ENCODE measurements at regions not wholly inside any gene's neighbourhood (a gene's known extent, or its start where the extent isn't known, plus 50 kb on each side); places are given as distances from the start of the nearest gene placed in this dataset.

DNA sequence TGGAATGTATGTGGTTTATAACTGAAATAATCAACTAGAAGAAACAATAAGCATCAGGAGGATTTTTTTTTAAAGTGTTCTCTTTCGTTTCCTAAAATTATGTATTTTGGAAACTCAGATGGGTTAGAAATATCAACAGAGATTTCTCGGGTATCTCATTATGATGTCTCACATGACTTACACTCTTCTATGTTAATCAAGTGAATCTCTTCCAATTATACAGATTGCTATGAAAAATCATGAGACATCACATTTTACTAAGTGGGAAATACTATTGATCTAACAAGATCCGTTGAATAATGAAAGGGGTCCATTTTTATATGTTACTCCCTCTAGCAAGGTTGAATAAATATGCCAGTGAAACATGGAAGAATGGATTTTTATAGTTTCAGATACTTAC, 54.7 kb upstream of the NRIP1 start:
- no peak for DNase-seq

DNA sequence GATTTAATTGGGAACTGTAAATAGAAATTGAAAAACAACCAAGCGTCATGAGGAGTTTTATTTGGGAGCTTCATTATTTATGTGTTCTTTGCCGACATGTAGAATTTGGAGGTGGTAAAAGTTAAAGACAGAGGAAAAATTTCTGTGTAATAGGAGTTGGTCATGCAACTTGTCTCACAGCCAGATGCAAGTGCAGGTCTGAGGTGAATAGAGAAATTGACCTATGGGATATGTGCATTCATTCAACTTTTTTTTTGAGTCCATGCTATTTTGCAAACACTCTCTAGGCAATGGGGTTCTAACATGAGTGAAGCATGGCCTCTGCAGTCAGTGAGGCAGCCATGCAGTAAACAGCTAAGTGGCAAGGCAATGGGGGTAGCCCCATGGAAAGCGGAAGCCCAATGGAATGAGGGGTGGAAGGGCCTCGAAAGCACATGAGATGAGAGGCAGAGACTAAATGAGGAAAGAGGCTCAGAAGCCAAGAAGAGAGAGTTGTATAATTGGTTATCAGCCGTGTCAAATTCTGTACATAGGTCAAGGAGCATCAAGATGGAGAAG, 56.4 kb upstream of the NRIP1 start:
- no peak for DNase-seq

GRCh38 chr21:15121655-15122120, 56.9 kb upstream of the NRIP1 start:
- no peak for DNase-seq

DNA sequence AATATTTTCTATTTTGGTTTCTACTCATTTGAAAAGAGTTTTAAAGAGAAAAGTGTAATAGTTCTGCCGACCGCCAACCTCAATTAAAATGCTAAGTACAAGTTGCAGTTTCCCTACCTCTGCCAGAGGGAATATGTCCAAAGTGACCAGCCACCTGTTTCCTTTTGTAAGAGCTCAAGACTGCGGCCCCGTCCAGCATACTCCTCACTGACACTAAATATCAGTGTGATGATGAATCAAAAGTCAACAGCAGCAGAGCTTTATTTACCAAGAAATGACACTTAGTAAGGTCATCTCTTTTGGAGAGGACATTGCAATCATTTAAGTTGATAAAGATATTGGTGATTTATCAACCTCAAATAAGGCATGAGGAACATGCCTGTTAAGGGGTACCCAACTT, 57.4 kb upstream of the NRIP1 start:
- no peak for DNase-seq

- no peak for DNase-seq
Observed at GRCh38 chr21:15124731-15125130, 59.9 kb upstream of the NRIP1 start.

- no peak for DNase-seq
Observed at GRCh38 chr21:15126948-15127347, 62.1 kb upstream of the NRIP1 start.

- no peak for DNase-seq
Observed at GRCh38 chr21:15127437-15127836, 62.6 kb upstream of the NRIP1 start.

GRCh38 chr21:15128267-15128666, 63.5 kb upstream of the NRIP1 start:
- no peak for DNase-seq

DNA sequence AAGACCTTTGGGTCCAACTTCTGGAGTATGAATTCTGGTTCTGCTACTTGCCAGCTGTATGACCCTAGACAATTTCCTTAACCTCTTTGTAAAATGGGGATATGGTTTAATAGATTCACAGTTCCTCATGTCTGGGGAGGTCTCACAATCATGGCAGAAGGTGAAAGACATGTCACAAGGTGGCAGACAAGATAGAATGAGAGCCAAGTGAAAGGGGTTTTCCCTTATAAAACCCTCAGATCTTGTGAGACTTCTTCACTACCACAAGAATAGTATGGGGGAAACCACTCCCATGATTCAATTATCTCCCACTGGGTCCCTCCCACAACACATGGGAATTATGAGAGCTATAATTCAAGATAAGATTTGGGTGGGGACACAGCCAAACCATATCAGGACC, 63.9 kb upstream of the NRIP1 start:
- peak; percentile 29 for DNase-seq

DNA sequence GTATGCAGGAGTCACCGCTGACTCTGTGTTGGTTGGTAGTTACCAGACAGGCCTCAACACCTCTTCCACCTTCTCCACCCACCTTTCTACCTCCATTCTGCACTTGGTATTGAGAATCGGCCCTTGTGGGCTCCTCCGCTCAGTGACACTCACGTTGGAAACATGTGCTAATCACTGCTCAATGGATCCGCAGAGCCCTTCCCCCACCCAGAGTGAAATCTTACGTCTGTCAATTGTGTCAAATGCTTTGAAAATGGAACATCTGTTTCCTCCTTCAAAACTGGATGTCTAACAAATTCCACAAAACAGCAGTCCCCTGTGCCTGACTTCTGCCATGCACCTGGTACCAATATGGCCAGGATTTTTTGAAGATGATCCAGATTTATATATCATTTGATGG, 65.5 kb upstream of the NRIP1 start:
- no peak for DNase-seq

DNA sequence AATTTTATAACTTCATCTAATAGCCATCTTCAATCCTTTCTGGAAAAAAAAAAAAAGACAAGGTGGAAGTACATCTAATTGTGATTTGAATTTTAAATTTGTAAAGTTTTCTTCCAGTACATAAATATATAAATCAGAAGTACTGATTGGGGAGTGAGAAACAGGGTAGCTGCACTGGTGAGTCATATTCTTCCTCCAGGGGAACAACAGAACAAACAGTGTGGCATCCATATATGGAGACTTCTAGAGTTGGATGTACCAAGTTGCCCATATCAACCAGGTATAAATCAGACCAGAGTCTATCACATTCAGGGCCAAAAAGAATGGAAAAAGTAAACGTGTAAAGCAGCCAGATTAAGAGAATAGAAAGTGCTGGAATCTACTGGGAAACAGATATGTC, 66.0 kb upstream of the NRIP1 start:
- DNase-seq = no peak

GRCh38 chr21:15132781-15133180, 68.0 kb upstream of the NRIP1 start:
- DNase-seq = no peak

GRCh38 chr21:15134701-15135470, 70.1 kb upstream of the NRIP1 start:
- DNase-seq = peak; percentile 51

- DNase-seq = no peak
Observed at GRCh38 chr21:15135867-15136629, 71.2 kb upstream of the NRIP1 start.

GRCh38 chr21:15138490-15138889, 73.7 kb upstream of the NRIP1 start:
- DNase-seq = no peak

- DNase-seq = no peak
Observed at GRCh38 chr21:15139898-15140297, 75.1 kb upstream of the NRIP1 start.

DNA sequence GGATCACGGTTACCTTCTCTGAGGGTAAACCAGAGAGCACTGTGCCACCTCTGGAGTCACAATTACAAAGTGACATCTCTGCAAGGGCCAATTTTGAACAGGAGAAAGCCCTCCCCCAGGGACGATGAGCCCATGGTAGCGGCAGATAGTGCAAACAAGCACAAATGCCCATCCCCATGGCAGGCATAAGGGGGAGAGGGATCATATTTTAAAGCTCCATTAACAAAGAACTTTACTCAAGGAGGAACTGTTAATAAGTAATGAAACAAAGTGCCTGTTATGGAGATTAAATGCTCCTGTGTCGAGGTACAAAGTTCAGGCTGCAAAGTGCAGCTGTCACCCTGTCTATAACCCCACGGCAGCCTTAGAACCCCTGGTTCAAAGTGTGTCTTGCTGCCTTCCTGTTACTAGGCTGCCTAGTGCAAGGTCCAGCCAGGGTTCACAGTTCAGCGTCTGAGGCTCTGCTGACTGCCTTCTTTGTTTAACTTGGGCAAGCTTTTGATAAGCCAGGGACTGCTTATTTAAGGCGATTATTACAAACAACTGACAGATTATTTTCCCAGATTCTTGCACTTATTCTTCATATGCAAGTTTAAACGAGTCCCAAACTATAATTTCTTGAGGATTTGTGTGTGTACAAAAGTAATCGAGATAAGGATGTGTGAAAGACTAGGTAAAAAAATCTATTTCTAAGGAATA, 75.7 kb upstream of the NRIP1 start:
- DNase-seq = no peak

- DNase-seq = no peak
Observed at GRCh38 chr21:15141261-15141970, 76.6 kb upstream of the NRIP1 start.

GRCh38 chr21:15144026-15144425, 79.2 kb upstream of the NRIP1 start:
- no peak for DNase-seq

DNA sequence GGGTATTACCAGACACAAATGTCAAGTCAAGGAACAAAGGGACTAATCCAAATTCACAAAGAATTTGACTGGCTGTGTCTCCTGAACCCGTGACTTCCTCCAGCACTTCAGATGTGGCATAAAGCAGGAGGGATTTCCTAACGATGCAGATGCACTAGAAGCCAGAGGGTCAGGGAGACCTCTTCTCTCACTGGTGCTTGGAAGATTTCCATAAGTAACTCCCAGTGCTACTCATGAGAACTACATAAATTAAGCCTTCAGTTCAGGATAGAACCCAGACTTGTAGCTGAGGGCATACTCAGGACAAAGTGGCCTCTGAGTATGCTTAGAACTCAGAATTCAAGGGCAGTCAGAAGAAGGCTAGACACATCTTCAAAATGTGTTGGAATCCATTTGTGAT, 83.6 kb upstream of the NRIP1 start:
- DNase-seq = no peak

- no peak for DNase-seq
Observed at GRCh38 chr21:15149600-15150224, 84.9 kb upstream of the NRIP1 start.

DNA sequence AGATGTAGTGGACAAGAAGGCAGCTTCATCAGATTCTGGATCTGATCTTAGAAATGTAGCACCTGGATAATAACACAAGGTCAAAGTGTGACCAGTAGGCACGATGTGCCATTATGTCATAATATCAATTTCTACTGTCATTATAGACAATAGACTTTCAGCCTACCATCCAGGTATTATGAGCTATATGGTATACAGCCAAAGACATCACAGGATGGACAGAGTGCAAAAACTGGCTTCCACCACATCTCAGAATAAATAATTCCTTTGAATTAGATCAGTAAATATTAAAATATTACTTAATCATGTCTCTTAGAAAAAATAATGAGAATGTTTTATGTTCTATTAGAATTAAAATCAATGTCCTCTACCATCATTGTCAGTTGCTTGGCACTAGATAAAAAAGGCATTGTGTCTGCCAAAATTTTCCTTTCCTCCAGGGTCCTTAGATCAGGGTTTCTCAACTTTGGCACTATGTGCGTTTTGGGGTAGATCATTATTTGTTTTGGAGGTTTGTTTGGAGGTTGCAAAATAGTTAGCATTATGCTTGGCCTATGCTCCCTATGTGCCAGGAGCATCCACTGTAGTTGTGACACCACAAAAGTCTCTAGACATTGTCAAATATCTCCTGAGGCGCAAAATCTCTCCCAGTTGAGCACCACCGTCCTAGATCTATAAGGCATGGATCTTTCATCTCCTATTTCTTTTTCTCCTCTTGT, 86.7 kb upstream of the NRIP1 start:
- DNase-seq = no peak

Data from suppressor macrophage treated with lipopolysaccharide for 4 hours (primary cell).